Ecto neural progenitor cell (in vitro differentiated cells): ENCODE measurements at regions not wholly inside any gene's neighbourhood (a gene's known extent, or its start where the extent isn't known, plus 50 kb on each side); places are given as distances from the start of the nearest gene placed in this dataset.
"Not testable (repeated sequence)": the region's sequence is repeated elsewhere in the genome, so short reads cannot be mapped to it uniquely, and the experiment has no call there.

Experiments used
- DNase-seq: peaks from one replicate; pipeline ENCODE4 v3.0.0-alpha.2; 2018; ENCODE audit warnings: low spot score

GRCh38 chr18:32884543-32884942 lies 111.7 kb upstream of the KLHL14 start:
- DNase-seq, result no peak

- no peak for DNase-seq
Observed at GRCh38 chr18:32881009-32881408, 108.2 kb upstream of the KLHL14 start.

GRCh38 chr18:32879497-32879896 lies 106.7 kb upstream of the KLHL14 start:
- DNase-seq, result no peak

GRCh38 chr18:32878436-32878835 lies 105.6 kb upstream of the KLHL14 start:
- DNase-seq, result no peak

GRCh38 chr18:32877371-32877770 lies 104.5 kb upstream of the KLHL14 start:
- no peak for DNase-seq

GRCh38 chr18:32875625-32876024 lies 102.8 kb upstream of the KLHL14 start:
- DNase-seq, result no peak

GRCh38 chr18:32871786-32872185 lies 99.0 kb upstream of the KLHL14 start:
- no peak for DNase-seq

- no peak for DNase-seq
Observed at GRCh38 chr18:32870611-32871010, 97.8 kb upstream of the KLHL14 start.

GRCh38 chr18:32868406-32868805 lies 95.6 kb upstream of the KLHL14 start:
- no peak for DNase-seq

- no peak for DNase-seq
Observed at GRCh38 chr18:32867936-32868335, 95.1 kb upstream of the KLHL14 start.

GRCh38 chr18:32867330-32867729 lies 94.5 kb upstream of the KLHL14 start:
- no peak for DNase-seq

GRCh38 chr18:32862031-32862430 lies 89.2 kb upstream of the KLHL14 start:
- DNase-seq, result not testable (repeated sequence)

GRCh38 chr18:32851936-32852335 lies 79.1 kb upstream of the KLHL14 start:
- DNase-seq, result no peak

GRCh38 chr18:32848826-32849225 lies 76.0 kb upstream of the KLHL14 start:
- DNase-seq, result no peak

GRCh38 chr18:32847691-32848090 lies 74.9 kb upstream of the KLHL14 start:
- peak; percentile 58 for DNase-seq

GRCh38 chr18:32846896-32847295 lies 74.1 kb upstream of the KLHL14 start:
- DNase-seq, result no peak

GRCh38 chr18:32840962-32841361 lies 68.1 kb upstream of the KLHL14 start:
- no peak for DNase-seq

GRCh38 chr18:32835951-32836350 lies 63.1 kb upstream of the KLHL14 start:
- no peak for DNase-seq

- DNase-seq, result no peak
Observed at GRCh38 chr18:32831781-32832180, 59.0 kb upstream of the KLHL14 start.

- no peak for DNase-seq
Observed at GRCh38 chr18:32823226-32823625, 50.4 kb upstream of the KLHL14 start.
